ENCODE measurements at regions not wholly inside any gene's neighbourhood (a gene's known extent, or its start where the extent isn't known, plus 50 kb on each side); places are given as distances from the start of the nearest gene placed in this dataset.

DNA sequence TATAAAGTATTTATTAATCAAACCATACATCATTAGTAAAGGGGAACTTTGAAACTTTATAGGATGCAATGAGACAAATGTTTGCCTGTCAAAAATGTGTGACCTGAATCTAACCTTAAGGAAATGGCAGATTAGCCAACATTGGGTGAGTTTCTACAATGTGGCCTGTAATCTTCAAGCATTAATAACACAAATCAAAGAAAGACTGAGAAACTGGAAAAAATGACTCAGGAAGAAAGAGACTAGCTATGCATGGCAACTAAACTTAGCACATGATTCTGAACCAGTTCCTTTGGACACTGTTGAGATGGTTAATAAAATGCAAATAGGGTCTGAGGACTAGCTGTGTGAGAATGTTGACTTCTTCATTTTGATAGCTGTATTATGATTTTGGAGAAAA lies 628.6 kb upstream of the ID2 start:
- ChIA-PET CTCF (no interaction called here), POLR2A (no interaction called here)
- intact Hi-C loops (cut with micrococcal nuclease) = no loop called here
- Mint-ChIP-seq H3K36me3 (ENCODE audit: low read depth) (no peaks in the 10 kb centered on the region), H3K9me3 (peaks cover 8% of the 10 kb centered on the region), H3K27ac (no peak overlapping the region), H3K4me3 (no peak overlapping the region), H3K4me1 (no peaks in the 10 kb centered on the region), H3K27me3 (peaks cover 5% of the 10 kb centered on the region)
- DNase-seq (no peak), ATAC-seq (ENCODE audit: low read depth) (no peak)
- TF ChIP-seq, protein P1, sequence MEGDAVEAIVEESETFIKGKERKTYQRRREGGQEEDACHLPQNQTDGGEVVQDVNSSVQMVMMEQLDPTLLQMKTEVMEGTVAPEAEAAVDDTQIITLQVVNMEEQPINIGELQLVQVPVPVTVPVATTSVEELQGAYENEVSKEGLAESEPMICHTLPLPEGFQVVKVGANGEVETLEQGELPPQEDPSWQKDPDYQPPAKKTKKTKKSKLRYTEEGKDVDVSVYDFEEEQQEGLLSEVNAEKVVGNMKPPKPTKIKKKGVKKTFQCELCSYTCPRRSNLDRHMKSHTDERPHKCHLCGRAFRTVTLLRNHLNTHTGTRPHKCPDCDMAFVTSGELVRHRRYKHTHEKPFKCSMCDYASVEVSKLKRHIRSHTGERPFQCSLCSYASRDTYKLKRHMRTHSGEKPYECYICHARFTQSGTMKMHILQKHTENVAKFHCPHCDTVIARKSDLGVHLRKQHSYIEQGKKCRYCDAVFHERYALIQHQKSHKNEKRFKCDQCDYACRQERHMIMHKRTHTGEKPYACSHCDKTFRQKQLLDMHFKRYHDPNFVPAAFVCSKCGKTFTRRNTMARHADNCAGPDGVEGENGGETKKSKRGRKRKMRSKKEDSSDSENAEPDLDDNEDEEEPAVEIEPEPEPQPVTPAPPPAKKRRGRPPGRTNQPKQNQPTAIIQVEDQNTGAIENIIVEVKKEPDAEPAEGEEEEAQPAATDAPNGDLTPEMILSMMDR (IDR thresholded peaks at IDR 0.05) = no peak

DNA sequence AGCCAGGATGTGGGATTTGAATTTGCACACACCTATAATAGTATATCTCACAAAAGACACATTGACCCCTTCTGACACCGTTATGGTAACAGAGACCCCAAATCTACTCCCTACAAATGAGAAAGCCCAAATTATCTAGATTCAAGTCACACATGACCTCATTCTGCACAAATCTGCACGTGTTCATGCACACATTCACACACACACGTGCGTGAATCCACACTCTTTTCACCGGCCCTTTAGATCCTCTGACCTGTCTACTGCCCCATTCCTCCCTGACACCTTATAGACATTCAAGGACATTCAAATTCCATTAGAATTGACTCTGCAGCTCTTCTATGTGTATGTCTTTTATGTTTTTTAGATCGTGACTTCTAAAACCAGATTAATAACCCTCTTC lies 627.8 kb upstream of the ID2 start:
- no peak for ATAC-seq (ENCODE audit: low read depth)
- TF ChIP-seq, protein P1 (IDR thresholded peaks at IDR 0.05) = no peak
- no peak overlapping the region for H3K4me3 Mint-ChIP-seq
- intact Hi-C loops (cut with micrococcal nuclease) = no loop called here
- no peaks in the 10 kb centered on the region for H3K36me3 Mint-ChIP-seq (ENCODE audit: low read depth)
- peaks cover 8% of the 10 kb centered on the region for H3K9me3 Mint-ChIP-seq
- peaks cover 5% of the 10 kb centered on the region for H3K27me3 Mint-ChIP-seq
- ChIA-PET CTCF (no interaction called here), POLR2A (no interaction called here)
- DNase-seq = no peak
- peaks cover 4% of the 10 kb centered on the region for H3K4me1 Mint-ChIP-seq
- H3K27ac Mint-ChIP-seq = no peak overlapping the region

DNA sequence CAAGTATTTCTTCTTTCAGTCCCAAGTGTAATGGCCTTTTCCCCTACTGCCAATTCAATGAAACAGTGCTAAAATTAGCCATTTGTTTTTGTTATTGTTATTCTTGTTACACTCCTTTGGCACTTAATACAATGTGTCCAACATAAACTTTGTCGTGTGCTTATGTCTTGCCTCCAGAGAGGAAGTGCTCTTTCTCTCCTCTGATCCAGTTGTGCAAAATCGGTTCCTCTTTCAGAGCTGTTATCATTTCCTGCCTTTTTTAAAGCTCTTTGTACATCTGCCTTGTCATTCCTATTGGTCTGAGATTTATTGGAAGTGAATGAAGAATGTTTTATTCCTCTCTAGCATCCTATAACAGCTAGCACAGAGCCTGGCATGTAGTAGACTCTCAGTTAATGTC lies 623.2 kb upstream of the ID2 start:
- CTCF ChIA-PET = no interaction called here

DNA sequence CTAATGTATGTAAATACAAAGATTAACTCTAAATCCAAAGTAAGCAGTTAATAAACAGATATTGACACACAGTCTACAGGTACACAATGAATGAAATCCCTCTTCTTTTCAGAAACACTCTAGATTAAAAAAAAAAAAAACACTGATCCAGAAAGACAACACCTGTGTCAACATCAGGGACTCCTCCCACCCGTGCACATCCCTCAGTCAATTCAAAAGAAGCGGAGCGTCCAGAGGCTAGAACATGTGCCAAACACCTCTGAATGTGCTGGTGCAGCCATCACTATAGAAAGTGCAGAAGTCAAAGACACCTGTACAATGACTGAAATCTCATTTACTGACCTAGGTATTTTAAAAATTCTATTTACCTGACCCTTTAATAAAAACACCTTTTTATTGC lies 622.6 kb upstream of the ID2 start:
- TF ChIP-seq, protein P1 (IDR thresholded peaks at IDR 0.05) = no peak
- H3K4me1 Mint-ChIP-seq = peaks cover 4% of the 10 kb centered on the region
- H3K36me3 Mint-ChIP-seq (ENCODE audit: low read depth) = no peaks in the 10 kb centered on the region
- POLR2A ChIA-PET = no interaction called here
- no peak overlapping the region for H3K27ac Mint-ChIP-seq
- CTCF ChIA-PET = no interaction called here
- no peak for DNase-seq
- intact Hi-C loops (cut with micrococcal nuclease) = no loop called here
- peaks cover 16% of the 10 kb centered on the region for H3K27me3 Mint-ChIP-seq
- no peak for ATAC-seq (ENCODE audit: low read depth)
- H3K9me3 Mint-ChIP-seq = peaks cover 8% of the 10 kb centered on the region
- no peak overlapping the region for H3K4me3 Mint-ChIP-seq

More for the DNA sequence above, 623.2 kb upstream of the ID2 start:
- POLR2A ChIA-PET = no interaction called here
- Mint-ChIP-seq H3K27ac (no peak overlapping the region), H3K27me3 (peaks cover 10% of the 10 kb centered on the region), H3K4me1 (peaks cover 4% of the 10 kb centered on the region), H3K4me3 (no peak overlapping the region), H3K9me3 (peaks cover 8% of the 10 kb centered on the region), H3K36me3 (ENCODE audit: low read depth) (no peaks in the 10 kb centered on the region)
- TF ChIP-seq, protein P1 (IDR thresholded peaks at IDR 0.05) = no peak
- ATAC-seq (ENCODE audit: low read depth) (no peak), DNase-seq (no peak)
- intact Hi-C loops (cut with micrococcal nuclease) = no loop called here

DNA sequence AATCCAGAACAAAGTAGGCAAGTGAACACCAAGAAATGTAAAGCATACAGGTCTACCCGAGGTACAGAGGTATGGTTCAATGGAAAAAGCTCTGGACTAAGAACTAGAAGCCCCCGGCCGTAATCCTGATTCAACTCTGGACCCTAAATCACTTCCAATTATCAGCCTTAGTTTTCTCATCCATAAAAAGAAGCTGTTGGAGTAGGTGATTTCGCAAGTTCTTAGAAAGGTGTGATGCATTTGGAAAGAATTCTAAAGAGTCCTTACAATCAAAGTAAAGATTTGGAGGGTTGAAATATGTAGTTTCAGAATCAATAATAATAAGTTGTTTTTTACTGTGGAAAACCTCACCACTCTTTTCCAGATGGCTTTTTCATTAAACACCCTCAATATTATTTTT lies 622.1 kb upstream of the ID2 start:
- ChIA-PET POLR2A (no interaction called here), CTCF (no interaction called here)
- intact Hi-C loops (cut with micrococcal nuclease) = no loop called here
- Mint-ChIP-seq H3K9me3 (peaks cover 11% of the 10 kb centered on the region), H3K4me3 (no peak overlapping the region), H3K36me3 (ENCODE audit: low read depth) (no peaks in the 10 kb centered on the region), H3K4me1 (peaks cover 4% of the 10 kb centered on the region), H3K27me3 (peaks cover 18% of the 10 kb centered on the region), H3K27ac (no peak overlapping the region)
- ATAC-seq (ENCODE audit: low read depth) (no peak), DNase-seq (no peak)
- TF ChIP-seq, protein P1 (IDR thresholded peaks at IDR 0.05) = no peak

Data from activated B cell treated with CpG ODN at 0.5 μM for 24 hours (primary cell).